Stimulated activated naive CD8-positive, alpha-beta T cell treated with anti-CD3 and anti-CD28 coated beads, Interleukin-15, Interleukin-2, amounts not matched to agents 100 U/mL and 50 U/mL, for 24 hours (primary cell): ENCODE measurements at regions not wholly inside any gene's neighbourhood (a gene's known extent, or its start where the extent isn't known, plus 50 kb on each side); places are given as distances from the start of the nearest gene placed in this dataset.
A peak's percentile ranks its signal among the peaks of the same experiment; 100 is the strongest.
"Not testable (repeated sequence)": the region's sequence is repeated elsewhere in the genome, so short reads cannot be mapped to it uniquely, and the experiment has no call there.

ENCODE experiments used
- ATAC-seq: fragments of 150-1000 bp; cut with Tn5 transposase; one replicate; pipeline ENCODE4 v1.10.0; 2021
- DNase-seq: peaks from one replicate; pipeline ENCODE4 v3.0.0; 2021

GRCh38 chrX:39764441-39764914 is 333.3 kb downstream of the BCOR start:
- DNase-seq (no peak), ATAC-seq (no peak)

GRCh38 chrX:39765327-39765726 is 332.4 kb downstream of the BCOR start:
- no peak for ATAC-seq
- no peak for DNase-seq

- no peak for DNase-seq
- ATAC-seq, result peak; percentile 88
Measured at GRCh38 chrX:39766085-39766726, 331.6 kb downstream of the BCOR start.

GRCh38 chrX:39766855-39767254 is 330.9 kb downstream of the BCOR start:
- DNase-seq, result no peak
- no peak for ATAC-seq

- ATAC-seq (no peak), DNase-seq (no peak)
Measured at GRCh38 chrX:39767446-39767845, 330.3 kb downstream of the BCOR start.

- ATAC-seq, result no peak
- no peak for DNase-seq
Measured at GRCh38 chrX:39769748-39770147, 328.0 kb downstream of the BCOR start.

GRCh38 chrX:39771089-39771488 is 326.7 kb downstream of the BCOR start:
- no peak for DNase-seq

GRCh38 chrX:39772057-39772832 is 325.5 kb downstream of the BCOR start:
- DNase-seq, result peak; percentile 67
- peak; percentile 80 for ATAC-seq

More at GRCh38 chrX:39771089-39771488, 326.7 kb downstream of the BCOR start:
- no peak for ATAC-seq

GRCh38 chrX:39773150-39773549 is 324.6 kb downstream of the BCOR start:
- DNase-seq, result no peak

GRCh38 chrX:39773923-39774773 is 323.6 kb downstream of the BCOR start:
- no peak for DNase-seq
- ATAC-seq, result peak; percentile 59

More at GRCh38 chrX:39773150-39773549, 324.6 kb downstream of the BCOR start:
- no peak for ATAC-seq

- no peak for DNase-seq
- no peak for ATAC-seq
Measured at GRCh38 chrX:39774774-39775328, 322.9 kb downstream of the BCOR start.

GRCh38 chrX:39777623-39778025 is 320.1 kb downstream of the BCOR start:
- DNase-seq (peak; percentile 51), ATAC-seq (peak; percentile 70)

GRCh38 chrX:39779952-39780783 is 317.6 kb downstream of the BCOR start:
- DNase-seq, result no peak
- ATAC-seq, result no peak

GRCh38 chrX:39782276-39782675 is 315.5 kb downstream of the BCOR start:
- no peak for DNase-seq
- no peak for ATAC-seq

GRCh38 chrX:39787999-39788398 is 309.8 kb downstream of the BCOR start:
- DNase-seq (no peak), ATAC-seq (no peak)

- ATAC-seq, result no peak
Measured at GRCh38 chrX:39788521-39788920, 309.2 kb downstream of the BCOR start.

GRCh38 chrX:39791691-39792090 is 306.1 kb downstream of the BCOR start:
- ATAC-seq, result no peak

More at GRCh38 chrX:39788521-39788920, 309.2 kb downstream of the BCOR start:
- no peak for DNase-seq

GRCh38 chrX:39795605-39796004 is 302.2 kb downstream of the BCOR start:
- ATAC-seq (no peak), DNase-seq (no peak)

More at GRCh38 chrX:39791691-39792090, 306.1 kb downstream of the BCOR start:
- no peak for DNase-seq

- ATAC-seq (no peak), DNase-seq (no peak)
Measured at GRCh38 chrX:39796856-39797255, 300.9 kb downstream of the BCOR start.

GRCh38 chrX:39798488-39798887 is 299.3 kb downstream of the BCOR start:
- not testable (repeated sequence) for DNase-seq, ATAC-seq

- DNase-seq, result no peak
Measured at GRCh38 chrX:39802354-39802753, 295.4 kb downstream of the BCOR start.

More at GRCh38 chrX:39802354-39802753, 295.4 kb downstream of the BCOR start:
- ATAC-seq, result no peak
